ENCODE measurements at regions not wholly inside any gene's neighbourhood (a gene's known extent, or its start where the extent isn't known, plus 50 kb on each side); places are given as distances from the start of the nearest gene placed in this dataset.

DNA sequence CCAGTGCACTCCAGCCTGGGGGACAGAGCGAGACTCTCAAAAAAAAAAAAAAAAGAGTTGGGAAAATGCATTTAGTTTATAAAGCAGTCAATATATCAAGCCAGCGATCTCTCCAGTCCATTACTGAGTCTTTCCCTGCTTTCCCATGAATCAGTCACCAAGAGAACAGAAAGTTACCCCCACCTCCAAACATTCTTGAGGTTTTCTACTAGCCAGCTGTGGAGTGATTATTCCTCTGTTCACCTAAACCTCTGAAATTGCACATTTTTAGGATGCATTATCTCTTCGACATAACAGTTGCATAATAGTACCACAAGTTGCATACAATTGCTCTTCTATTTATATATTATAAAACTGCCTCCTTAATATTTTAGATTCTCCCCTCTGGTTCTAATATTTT, 134.8 kb upstream of the DIO3 start:
- no peak for DNase-seq

DNA sequence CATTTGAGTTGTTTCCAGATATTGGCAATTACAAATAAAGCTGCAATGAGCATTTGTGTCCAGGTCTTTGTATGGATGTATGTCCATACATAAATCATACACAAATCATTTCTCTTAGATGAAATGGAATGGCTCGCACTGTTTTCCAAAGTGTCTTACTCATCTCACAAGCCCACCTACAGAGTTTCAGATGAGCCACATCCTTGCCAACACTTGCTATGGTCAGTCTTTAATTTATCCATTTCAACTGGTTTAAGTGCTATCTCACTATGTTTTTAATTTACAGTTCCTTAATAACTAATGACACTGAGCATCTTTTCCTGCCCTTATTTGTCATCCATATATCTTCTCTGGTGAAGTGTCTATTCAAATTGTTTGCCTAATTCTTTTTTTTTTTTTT, 132.9 kb upstream of the DIO3 start:
- no peak for DNase-seq

DNA sequence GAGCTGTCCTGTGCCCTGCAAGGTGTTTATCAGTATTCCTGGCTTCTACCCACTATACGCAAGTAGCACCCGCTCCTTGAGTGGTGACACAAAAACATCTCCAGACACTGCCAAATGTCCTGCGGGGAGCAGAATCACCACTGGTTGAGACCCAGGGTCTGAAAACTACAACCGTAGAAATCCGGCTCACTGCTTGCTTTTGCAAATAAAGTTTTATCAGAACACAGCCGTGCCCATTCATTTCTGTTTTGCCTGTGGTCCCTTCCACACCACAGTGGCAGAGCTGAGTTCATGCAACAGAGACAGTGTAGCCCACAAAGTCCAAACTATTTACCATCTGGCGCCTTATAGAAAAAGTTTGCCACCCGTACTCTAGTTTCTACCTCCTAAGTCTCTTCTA, 125.7 kb upstream of the DIO3 start:
- DNase-seq: no peak

DNA sequence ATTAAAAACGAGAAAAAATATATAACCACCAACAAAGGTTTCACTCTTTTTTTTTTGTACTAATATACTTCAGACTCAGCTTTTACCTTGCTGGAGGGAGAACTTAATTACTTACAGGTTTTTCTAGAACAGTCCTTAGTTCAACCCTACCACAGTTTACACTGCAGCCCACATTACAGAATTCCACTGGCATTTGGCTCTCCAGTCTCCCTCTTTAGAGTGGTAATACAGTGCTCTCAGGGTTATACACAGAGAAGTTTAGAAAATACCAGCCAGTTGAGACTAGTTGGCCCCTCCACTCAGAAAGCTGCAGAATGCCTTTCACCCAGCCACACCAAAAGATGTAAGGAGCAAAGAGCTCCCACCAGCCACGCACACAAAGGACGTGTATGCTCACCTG, 122.3 kb upstream of the DIO3 start:
- no peak for DNase-seq

DNA sequence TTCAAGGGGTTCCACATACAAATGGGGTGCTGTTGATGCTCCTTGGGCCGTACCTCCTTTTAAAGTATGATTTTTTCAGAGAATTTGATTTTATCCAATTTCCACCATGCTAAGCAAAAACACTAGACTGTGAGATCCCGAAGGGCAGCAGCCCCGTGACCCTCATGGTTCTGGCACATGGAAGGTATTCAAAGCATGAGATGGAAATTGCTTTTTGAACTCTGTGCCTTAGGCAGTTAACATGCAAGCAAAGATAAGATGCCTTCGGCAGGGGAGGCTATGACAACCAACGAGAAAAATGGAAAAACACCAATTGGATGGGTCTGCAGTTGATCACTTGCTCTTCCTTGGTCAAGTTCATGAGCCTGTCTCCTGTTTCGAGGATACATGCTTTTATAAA, 120.8 kb upstream of the DIO3 start:
- no peak for DNase-seq

DNA sequence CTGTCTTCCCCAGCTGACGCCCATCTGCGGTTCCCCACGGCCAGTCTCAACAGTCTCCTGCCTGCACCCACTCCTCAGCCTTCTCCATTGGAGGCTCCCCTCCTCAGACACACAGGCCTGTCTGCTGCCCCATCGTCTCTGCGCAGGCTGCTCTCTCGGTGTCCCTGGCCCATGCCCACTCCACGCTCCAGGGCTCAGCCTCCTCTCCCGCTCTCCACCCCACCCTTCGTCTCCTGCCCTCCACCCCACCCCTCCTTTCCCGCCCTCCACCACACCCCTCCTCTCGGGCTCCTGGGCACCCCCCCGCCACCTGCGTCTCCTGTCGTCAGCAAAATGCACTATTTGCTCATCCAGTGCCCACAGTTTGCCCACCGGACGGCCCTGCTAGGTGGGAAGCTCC, 119.6 kb upstream of the DIO3 start:
- DNase-seq: no peak

DNA sequence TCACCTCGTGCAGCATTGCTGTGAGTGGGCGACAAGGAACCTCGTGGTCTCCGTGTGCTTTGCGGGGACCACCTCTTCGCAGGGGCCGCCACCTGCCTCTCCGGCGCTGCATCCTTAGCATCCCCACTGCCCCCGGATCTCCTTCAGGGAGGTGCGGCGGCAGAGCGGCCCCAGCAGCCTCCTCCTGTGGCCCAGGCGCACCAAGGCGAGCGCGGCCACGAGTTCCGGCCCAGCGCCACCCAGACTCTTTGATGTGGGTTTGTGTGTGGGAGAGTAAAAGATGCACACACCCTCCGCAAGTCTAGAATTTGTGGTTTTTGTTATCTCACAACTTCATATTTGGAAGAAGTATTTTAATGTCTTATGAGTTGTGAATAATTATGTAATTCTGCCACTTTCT, 118.8 kb upstream of the DIO3 start:
- DNase-seq: no peak

DNA sequence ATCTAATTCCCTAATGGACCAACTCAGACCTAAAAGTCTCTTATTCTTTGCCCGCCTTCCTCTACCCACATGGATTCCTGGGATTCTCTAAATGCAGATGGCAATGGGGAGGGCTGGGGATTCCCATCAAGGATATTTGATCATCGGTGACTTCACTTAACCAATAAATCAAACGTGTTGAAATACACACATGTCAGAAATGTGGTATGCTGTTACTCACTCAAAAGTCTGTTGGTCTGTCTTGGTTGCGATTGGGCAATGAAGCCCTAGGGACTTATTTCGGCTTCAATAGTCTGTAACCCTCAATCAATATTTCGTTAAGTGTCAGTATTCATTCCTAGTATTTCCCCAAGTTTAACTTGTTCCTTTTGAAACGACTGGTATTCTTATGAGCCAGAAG, 117.2 kb upstream of the DIO3 start:
- peak; percentile 68 for DNase-seq

DNA sequence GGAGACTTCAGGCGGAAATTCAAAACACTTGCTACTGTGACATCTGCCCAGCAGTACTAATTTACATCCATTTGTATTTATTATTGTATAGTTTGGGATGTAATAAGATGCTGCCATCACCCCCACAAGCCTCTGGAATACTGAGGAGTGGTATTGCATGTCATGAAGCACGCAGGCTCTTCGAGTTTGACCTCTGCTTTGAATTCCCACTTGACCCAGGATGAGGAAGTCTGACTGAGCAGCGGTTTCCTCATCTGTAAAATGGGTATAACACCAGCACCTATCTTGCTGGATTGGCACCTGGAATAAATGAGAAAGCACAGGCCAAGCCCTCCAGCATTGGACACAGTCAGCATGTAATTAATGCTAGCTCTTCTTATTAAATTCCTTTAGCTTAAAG, 116.0 kb upstream of the DIO3 start:
- no peak for DNase-seq

DNA sequence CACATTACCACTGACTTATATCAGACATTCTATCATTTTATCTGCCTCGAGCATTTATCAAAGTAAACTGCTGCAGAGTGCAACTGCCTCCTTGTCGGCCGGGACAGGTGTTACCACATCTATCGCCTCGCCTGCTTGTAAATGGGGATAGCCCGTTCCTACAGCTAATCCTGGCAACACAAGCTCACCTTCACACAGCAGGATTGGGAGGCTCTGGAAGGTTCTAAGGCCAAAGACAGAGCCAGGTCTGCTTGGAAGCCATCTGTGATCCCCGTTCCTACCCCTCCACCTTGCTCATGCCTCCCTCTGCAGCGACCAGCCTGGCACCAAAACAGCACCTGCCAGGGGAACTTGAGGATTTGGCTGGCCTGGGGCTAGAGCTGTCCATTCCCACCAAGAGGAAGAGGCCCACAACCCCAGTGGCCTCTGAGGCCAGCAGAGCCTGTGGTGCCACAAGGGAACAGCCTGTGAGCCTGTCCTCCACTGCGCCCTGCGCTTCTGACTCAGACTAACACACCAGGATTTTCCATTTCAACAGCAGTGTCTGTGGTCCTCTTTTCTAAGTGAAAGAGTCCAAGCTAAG, 114.8 kb upstream of the DIO3 start:
- DNase-seq: no peak

DNA sequence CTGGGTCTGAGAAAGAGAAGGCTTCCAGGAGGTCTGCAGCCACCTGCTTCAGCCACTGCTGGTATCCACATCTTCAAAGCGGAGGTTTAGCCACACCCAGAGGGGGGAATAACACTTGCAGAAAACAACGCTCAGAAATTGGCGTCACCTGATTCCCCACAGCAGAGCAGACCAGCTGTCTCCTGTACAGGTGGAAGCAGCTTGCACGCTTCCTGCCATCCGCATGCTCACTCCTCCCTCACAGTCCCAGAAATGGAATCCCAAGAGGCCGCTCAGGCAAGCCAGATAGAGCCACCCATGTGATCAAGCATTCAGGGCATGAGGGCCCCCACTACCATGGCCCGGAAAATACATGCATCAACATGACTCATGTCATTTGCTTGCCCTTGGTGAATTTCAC, 112.2 kb upstream of the DIO3 start:
- no peak for DNase-seq

DNA sequence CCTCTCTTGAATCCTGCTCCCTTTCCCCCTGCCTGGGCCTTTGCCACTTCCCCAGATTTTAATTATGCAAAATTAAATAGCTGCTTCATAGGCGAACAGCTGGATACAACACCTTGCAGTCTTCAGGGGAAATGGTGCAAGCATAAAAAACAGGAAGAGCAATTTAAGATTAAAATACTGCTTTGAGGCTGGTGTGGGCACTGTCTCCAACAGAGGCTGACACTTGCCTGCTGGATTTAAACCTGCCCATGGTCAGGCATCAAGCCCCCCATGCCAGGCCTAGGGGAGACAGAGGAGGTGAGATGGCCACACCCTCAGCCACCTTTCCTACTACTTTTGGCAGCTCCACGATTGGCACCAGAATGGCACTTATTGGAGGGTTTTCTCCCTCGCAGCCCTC, 110.1 kb upstream of the DIO3 start:
- no peak for DNase-seq

DNA sequence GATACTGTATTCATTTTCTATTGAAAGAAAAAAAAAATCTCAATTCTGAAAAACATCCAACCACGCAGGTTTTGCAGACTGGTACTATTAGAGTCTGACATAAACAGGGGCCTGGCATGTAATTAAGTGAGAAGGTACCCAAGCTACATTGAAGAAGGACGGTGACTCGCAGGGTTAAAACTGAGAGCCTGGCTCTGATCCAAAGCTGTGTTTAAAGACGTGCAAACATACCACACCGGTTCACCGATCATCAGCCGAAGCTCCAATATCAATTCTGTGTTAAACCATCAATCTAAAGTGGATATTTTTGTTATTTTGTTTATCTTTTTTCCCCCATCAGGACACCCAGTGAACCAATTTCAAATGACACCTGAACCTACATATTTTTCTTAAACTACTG, 108.1 kb upstream of the DIO3 start:
- DNase-seq: no peak

DNA sequence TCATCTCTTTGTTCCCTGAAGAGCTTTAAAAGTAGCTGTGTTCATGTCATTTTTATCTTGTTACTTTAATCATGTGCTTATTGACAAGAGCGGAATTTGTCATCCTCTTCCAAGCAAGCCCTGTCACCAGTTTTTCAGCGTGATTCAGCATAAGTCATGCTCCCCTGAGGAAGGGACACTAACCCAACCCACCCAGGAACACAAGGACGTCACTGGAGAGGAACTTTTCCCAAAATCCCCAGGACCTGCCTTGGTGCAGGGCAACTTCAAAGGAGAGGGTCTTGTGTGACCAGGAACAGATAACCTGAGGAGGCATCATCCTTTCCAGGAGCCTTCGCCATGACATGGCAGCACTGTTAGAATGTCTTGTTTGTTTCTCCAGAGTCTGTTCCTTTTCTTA, 107.1 kb upstream of the DIO3 start:
- DNase-seq: no peak

DNA sequence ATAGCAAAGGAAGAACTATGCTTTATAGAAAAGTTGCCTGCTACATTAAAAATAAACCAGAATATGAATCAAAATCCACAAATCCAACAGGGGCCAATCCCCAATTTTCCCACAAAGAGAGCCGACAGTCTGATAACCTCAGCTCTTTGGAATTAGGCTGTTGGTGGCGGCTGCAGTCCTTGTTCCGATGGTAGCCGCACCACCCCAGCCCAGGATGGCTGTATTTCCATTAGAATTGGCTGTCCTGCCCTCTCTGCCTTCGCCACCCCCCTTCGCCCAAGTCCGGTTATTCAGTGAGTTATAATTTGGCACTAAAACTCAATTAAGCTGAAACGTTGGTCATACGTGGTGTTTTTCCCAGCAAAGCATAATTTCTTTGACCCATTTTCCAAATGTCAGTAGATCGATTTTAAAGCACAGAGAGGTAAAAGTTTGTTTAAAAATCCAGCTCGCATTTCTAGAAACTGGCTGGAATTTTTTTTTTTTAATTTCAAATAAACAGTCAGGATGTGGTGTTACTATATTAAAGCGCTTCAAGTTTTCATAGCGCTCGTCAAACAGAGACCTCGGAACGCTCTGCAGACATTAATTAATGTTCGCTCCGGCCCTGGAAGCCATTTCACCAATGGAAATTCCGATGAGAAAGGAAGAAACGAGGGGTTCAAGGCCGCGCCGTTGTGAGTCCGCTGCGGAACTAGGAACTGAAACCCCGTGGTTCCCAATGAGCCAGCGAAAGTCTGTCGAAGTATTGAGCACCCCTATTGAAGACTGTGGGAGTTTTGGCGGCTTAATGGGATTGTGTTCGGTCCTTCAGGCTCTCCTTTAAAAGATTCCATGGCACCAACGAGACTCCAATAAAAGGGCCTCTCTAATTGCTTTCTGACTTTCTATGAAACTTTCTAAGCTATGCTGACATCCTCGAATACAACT, 104.8 kb upstream of the DIO3 start:
- no peak for DNase-seq

DNA sequence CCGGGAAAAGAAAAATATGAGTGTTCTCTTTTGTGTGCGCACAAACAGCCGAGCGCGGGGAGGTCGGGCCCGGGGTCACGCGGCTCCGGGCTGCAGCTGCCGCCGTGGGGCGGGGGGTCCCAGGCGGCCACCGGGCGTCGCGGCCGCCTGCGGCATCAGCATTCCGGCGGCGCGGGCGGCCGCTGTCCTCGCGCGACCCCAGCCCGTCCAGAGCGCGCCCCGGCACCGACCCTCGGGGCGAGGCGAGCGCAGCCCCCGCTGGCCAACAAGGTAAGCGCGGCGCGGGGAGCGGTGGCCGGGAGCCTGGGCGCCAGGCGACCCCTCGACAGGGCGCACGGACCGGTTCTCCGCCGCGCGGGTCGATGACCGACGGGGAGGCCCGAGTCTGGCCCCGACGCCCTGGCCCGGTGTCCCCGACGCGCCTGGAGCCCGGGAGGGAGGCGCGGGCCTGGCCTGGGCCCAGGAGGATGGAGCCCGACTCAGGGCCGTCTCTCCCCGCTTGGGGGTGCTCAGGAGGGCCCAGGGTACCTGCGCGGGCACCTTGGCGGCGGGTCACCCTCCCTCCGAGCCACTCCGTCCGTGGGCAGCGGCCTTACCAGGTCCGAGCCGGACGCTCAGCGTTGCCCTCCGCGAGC, 103.9 kb upstream of the DIO3 start:
- no peak for DNase-seq

DNA sequence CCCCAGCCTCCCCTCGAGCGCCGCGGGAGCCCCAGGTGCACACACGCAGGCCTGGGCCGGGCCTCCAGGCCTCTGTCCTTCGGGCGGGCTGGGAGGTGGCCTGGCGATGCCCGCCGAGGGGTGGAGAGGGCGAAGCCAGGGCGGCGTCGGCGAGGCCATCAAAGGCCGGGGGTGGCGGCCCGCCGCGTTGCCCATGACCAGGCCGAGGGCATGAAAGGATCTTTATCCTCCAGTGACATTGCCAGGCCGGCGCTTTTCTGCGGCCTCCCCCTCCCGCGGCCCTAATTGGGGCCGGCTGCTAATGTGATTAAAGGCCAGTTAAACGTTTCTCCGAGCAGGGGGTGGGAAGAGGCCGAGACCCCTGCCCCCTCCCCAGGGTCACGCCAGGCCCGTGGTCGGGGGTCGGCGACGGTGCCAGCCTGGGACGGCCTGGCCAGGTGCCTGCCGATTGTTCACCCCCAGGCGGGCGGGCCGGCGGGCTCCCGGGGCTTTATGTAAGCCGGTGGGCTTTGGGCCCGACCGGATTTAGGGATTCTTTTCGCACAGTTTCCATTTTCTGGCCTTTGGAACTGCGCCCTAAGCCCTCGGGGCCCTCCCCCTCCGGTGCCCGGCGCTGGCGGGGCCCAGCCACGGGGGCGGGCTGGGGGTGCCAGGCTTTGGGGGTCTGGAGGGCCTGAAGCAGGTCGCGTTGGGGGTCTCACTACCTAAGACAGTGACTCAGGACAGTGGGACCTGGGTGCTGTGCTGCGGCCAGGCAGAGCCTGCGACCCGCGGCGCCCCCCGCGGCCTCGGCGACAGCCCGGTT, 103.2 kb upstream of the DIO3 start:
- no peak for DNase-seq

DNA sequence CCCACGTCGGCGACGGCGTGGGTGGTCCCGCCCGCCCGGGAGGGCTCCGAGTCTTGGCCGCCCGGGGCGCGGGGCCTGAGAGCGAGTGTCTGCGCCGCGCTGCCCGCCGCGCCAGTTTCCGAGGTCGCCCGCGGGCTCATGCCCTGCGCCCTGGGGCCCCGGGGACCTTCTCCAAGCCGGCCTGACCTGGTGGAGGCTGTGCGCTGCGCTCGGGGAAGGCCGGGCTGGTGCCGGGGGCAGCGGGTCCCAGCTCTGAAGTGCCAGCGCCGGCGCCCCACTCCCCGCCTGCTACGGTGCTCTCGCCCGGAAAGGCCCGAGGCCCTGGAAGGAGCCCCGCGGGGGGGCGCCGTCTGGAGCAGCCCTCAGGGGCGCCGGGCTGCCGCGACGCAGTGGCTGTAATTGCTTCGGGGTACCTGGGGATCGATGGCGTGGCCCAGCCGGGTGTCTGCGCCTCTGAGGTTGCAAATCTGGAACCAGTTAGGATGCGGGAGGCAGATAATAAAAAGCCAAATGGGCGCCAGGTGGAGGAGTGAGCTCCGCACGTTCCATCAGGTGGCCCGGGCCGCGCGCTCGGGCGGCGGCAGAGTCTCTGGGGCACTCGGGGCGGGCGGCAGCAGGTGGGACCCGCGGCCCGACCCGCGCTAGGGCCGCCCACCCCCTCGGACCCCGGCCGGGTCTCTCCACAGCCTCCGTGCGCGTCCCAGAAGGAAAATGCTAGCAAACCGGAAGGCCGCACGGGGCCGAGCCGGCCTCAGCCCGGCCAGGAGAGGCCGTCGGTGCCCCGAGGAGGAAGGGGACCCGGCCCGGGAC, 102.3 kb upstream of the DIO3 start:
- no peak for DNase-seq

DNA sequence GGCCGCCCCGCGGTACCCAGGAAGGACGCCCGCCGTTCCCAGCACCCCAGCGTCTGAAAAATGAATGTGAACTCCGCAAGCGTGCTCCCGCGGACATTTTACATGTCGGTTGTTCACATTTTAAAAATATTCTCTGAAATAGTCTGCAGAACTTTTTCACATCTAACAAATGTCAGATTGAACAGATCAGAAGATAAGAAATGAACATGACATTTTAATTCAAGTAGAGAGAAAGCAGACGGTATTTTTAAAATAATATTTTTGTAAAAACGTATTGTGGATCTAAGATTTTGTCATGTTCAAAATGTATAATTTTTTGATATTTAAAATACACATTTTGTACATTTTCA, 101.8 kb upstream of the DIO3 start:
- DNase-seq: no peak

DNA sequence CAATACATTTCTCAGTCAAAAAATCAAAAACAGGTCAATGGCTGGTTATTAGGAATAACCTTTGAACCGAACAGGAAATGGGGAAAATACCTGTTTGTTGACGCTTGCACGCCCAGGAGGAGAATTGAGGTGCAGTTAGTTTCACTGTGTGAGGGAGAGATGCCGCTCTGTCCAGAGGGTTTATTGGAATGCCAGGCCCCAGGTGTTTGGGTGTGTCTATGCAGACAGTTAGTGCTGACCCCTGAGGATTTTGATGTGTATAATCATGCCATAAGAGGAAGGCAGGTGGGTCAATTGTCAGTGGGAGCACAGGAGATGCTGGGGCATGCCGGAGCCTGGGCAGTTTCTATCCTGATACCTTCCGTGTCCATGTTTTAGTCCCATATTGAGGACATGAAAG, 100.8 kb upstream of the DIO3 start:
- DNase-seq: no peak

DNA sequence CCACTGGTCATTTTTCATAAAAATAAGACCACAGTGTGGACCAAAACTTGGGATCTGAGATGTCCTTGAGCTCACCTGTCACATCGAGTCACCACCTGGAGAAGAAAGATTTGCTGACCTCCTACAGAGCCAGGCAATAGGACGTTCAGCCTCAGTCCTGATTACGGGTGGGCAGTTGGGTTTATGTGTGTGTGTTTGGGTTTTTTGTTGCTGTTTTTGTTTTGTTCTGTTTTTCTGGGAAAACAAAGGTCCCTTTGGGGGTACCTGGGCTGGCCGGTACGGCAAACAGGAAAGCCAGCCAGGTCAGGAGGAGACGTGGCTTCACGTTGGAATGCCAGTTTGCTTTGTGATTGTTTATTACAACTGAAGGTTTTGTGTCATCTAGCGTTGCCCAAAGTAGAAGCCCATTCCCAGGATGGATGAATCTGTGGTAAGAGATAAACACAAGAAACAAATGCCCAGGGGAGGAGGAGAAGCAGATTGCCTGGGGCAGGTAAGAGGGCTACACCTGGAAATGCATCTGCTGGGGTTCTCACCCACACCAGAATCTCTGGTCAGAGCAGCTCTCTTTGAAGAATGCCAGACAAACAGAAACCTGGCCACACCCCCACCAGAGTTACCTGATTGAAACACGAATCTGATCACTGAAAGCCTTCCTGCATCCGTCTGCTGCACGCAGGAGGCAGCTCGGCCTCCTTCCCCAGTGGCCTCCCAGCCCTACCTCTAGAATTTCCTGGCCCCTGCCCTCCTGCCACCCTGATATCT, 100.1 kb upstream of the DIO3 start:
- DNase-seq: no peak

DNA sequence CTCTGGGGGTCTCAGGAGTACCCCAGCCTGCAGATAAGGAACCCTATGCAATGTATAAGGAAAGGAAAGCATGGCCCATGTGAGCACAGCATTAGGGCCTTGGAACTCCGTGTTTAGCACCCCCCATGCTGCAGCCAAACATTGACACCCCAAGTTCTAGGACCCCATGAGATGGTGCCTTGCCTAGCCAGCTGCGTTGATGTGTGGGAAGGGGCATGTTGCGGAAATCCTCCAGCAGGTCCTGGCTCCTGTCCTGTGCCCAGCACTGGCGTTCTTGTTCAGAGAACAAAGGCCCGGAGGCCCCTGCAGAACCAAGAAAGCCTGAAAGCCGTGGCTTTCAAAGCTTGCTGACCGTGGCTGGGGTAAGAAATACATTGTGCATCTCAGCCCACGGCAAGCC, 99.4 kb upstream of the DIO3 start:
- no peak for DNase-seq
